ENCODE measurements at regions not wholly inside any gene's neighbourhood (a gene's known extent, or its start where the extent isn't known, plus 50 kb on each side); places are given as distances from the start of the nearest gene placed in this dataset.

DNA sequence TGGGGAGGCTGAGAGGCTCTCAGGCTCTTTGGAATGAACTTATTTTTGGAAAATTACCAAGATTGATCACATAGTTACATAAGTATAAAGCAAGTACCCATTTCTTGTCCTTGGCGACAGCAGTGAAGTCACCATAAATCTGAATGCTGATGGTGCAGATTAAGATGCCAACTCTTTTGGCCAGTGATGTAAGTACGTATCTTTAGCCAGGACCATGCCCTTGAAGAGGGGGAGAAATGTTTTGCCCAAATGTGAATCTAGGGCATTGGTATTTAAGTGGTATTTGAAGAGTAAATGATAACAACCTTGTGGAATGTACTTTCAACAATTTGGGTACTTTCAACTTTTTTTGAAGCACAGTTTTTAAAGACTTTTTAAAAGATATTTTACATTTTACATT lies 68.2 kb upstream of the RAD23B start:
- TF ChIP-seq EZH2 (optimal IDR thresholded peaks at IDR 0.05; ENCODE audit: low read depth, low read length): no peak
- no peak for TF ChIP-seq EZH2phosphoT487 (IDR thresholded peaks at IDR 0.05; ENCODE audit: low read length)
- TF ChIP-seq, protein P1, sequence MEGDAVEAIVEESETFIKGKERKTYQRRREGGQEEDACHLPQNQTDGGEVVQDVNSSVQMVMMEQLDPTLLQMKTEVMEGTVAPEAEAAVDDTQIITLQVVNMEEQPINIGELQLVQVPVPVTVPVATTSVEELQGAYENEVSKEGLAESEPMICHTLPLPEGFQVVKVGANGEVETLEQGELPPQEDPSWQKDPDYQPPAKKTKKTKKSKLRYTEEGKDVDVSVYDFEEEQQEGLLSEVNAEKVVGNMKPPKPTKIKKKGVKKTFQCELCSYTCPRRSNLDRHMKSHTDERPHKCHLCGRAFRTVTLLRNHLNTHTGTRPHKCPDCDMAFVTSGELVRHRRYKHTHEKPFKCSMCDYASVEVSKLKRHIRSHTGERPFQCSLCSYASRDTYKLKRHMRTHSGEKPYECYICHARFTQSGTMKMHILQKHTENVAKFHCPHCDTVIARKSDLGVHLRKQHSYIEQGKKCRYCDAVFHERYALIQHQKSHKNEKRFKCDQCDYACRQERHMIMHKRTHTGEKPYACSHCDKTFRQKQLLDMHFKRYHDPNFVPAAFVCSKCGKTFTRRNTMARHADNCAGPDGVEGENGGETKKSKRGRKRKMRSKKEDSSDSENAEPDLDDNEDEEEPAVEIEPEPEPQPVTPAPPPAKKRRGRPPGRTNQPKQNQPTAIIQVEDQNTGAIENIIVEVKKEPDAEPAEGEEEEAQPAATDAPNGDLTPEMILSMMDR (IDR thresholded peaks at IDR 0.05; ENCODE audit: low read length): no peak
- no peaks in the 10 kb centered on the region for H4K20me1 ChIP-seq (ENCODE audit: insufficient read depth, low read length)
- no peak overlapping the region for H3K4me2 ChIP-seq (ENCODE audit: low read depth, low read length)
- H3K9me3 ChIP-seq (replicated peaks; ENCODE audit: insufficient read depth, low read length): no peaks in the 10 kb centered on the region
- no peaks in the 10 kb centered on the region for H3K36me3 ChIP-seq (replicated peaks; ENCODE audit: insufficient read depth, low read length)
- no peak overlapping the region for H3K9ac ChIP-seq (ENCODE audit: low read length)
- no peaks in the 10 kb centered on the region for H3K27me3 ChIP-seq (replicated peaks; ENCODE audit: insufficient read depth, low read length)
- no peaks in the 10 kb centered on the region for H3K79me2 ChIP-seq (ENCODE audit: low read length)
- no peak for DNase-seq
- no peak overlapping the region for H2AFZ ChIP-seq (ENCODE audit: low read length)
- H3F3A ChIP-seq (ENCODE audit: insufficient read depth, low read length): no peaks in the 10 kb centered on the region
- no peak overlapping the region for H3K27ac ChIP-seq (ENCODE audit: low read length)
- no peaks in the 10 kb centered on the region for H3K4me1 ChIP-seq (ENCODE audit: low read length)
- no peak overlapping the region for H3K4me3 ChIP-seq (ENCODE audit: low read length)
- no peaks in the 10 kb centered on the region for H3K9me2 ChIP-seq (replicated peaks; ENCODE audit: insufficient read depth, low read length)

DNA sequence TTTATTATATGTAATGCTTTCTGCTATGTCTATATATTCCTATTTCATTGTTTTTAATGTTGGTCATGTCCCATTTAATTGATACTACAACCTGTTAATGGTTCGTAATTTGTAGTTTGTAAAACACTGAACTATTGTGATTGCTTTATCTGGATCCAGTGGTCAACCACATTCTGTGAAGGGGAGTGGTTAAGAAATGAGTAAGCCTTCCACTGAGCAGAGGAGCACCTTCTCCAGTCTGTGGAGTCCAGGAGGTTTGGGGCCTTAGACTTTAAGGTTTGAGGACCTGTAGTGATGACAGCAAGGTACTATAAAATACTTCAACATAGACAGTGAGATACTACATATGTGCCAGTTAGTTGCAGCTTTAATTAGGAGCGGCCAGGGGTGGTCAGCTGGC lies 67.7 kb upstream of the RAD23B start:
- Histone ChIP-seq H3K4me2 (ENCODE audit: low read depth, low read length) (no peak overlapping the region), H3K9ac (ENCODE audit: low read length) (no peak overlapping the region)

DNA sequence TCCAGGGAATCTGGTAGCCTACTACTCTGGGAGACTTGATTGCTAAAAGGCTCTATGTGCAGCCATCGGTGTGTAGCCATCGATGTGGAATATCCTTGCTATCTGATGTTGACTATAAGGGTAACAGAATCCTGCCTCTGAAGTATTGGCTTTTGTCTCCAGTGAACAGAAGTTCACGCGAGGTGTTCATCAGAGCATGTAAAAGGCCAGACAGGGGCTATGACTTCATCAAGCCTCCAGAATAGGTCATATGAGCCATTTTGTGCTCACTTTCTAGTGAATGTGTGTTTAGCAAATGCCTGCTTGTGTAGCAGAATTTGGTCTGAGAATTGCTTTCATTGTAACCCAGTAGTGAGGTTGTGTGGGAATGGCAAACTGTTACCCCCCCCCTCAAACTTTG lies 66.8 kb upstream of the RAD23B start:
- TF ChIP-seq EZH2 (optimal IDR thresholded peaks at IDR 0.05; ENCODE audit: low read depth, low read length): no peak
- TF ChIP-seq, protein P1 (IDR thresholded peaks at IDR 0.05; ENCODE audit: low read length): no peak
- TF ChIP-seq EZH2phosphoT487 (IDR thresholded peaks at IDR 0.05; ENCODE audit: low read length): no peak
- Histone ChIP-seq H3K4me3 (ENCODE audit: low read length) (no peak overlapping the region), H3K27ac (ENCODE audit: low read length) (no peak overlapping the region), H3K36me3 (replicated peaks; ENCODE audit: insufficient read depth, low read length) (no peaks in the 10 kb centered on the region), H3K9me2 (replicated peaks; ENCODE audit: insufficient read depth, low read length) (no peaks in the 10 kb centered on the region), H2AFZ (ENCODE audit: low read length) (no peak overlapping the region), H4K20me1 (ENCODE audit: insufficient read depth, low read length) (no peaks in the 10 kb centered on the region), H3K9me3 (replicated peaks; ENCODE audit: insufficient read depth, low read length) (no peaks in the 10 kb centered on the region), H3K27me3 (replicated peaks; ENCODE audit: insufficient read depth, low read length) (no peaks in the 10 kb centered on the region), H3F3A (ENCODE audit: insufficient read depth, low read length) (no peaks in the 10 kb centered on the region), H3K4me2 (ENCODE audit: low read depth, low read length) (no peak overlapping the region), H3K4me1 (ENCODE audit: low read length) (no peaks in the 10 kb centered on the region), H3K9ac (ENCODE audit: low read length) (no peak overlapping the region), H3K79me2 (ENCODE audit: low read length) (no peaks in the 10 kb centered on the region)
- no peak for DNase-seq

More for the DNA sequence above, 67.7 kb upstream of the RAD23B start:
- DNase-seq: no peak
- no peaks in the 10 kb centered on the region for H3K9me3 ChIP-seq (replicated peaks; ENCODE audit: insufficient read depth, low read length)
- no peaks in the 10 kb centered on the region for H3F3A ChIP-seq (ENCODE audit: insufficient read depth, low read length)
- no peaks in the 10 kb centered on the region for H4K20me1 ChIP-seq (ENCODE audit: insufficient read depth, low read length)
- H3K4me3 ChIP-seq (ENCODE audit: low read length): no peak overlapping the region
- no peaks in the 10 kb centered on the region for H3K27me3 ChIP-seq (replicated peaks; ENCODE audit: insufficient read depth, low read length)
- H2AFZ ChIP-seq (ENCODE audit: low read length): no peak overlapping the region
- H3K36me3 ChIP-seq (replicated peaks; ENCODE audit: insufficient read depth, low read length): no peaks in the 10 kb centered on the region
- H3K9me2 ChIP-seq (replicated peaks; ENCODE audit: insufficient read depth, low read length): no peaks in the 10 kb centered on the region
- H3K4me1 ChIP-seq (ENCODE audit: low read length): no peaks in the 10 kb centered on the region
- no peaks in the 10 kb centered on the region for H3K79me2 ChIP-seq (ENCODE audit: low read length)
- TF ChIP-seq, protein P1 (IDR thresholded peaks at IDR 0.05; ENCODE audit: low read length): no peak
- TF ChIP-seq EZH2 (optimal IDR thresholded peaks at IDR 0.05; ENCODE audit: low read depth, low read length): no peak
- TF ChIP-seq EZH2phosphoT487 (IDR thresholded peaks at IDR 0.05; ENCODE audit: low read length): no peak
- no peak overlapping the region for H3K27ac ChIP-seq (ENCODE audit: low read length)

Data from MM.1S (cell line).